Stomach (tissue), 4 donors: ENCODE measurements at regions not wholly inside any gene's neighbourhood (a gene's known extent, or its start where the extent isn't known, plus 50 kb on each side); places are given as distances from the start of the nearest gene placed in this dataset.

Source experiments
- EP300 ChIP-seq: sonication (generic); formaldehyde crosslinking; IDR thresholded peaks from one replicate; pipeline ENCODE4 v1.6.1; 2017; ENCODE audit warnings: antibody characterized with exemption
- POLR2A ChIP-seq, 4 donors: fragments of 450-650 bp; IDR thresholded peaks; one replicate each; pipeline ENCODE4 v1.6.1; 2016; ENCODE audit warnings: antibody characterized with exemption in 4 of 4, control low read depth in 2 of 4, mild to moderate bottlenecking in 1 of 4, moderate library complexity in 1 of 4
- POLR2AphosphoS5 ChIP-seq, 3 donors: sonication (generic); formaldehyde crosslinking; IDR thresholded peaks; one replicate each; pipeline ENCODE4 v1.6.1; 2016; ENCODE audit warnings: antibody characterized with exemption in 3 of 3
- TF ChIP-seq, protein P1 (sequence below), 7 experiments: fragments of 450-650 bp in 4 of 7; fragments of 200-600 bp in 3 of 7; sonication (generic) in 3 of 7; IDR thresholded peaks; one replicate each; pipeline ENCODE4 v1.5.1; 2016 to 2019; ENCODE audit warnings: antibody characterized with exemption in 7 of 7, control low read depth in 2 of 7, mild to moderate bottlenecking in 1 of 7

DNA sequence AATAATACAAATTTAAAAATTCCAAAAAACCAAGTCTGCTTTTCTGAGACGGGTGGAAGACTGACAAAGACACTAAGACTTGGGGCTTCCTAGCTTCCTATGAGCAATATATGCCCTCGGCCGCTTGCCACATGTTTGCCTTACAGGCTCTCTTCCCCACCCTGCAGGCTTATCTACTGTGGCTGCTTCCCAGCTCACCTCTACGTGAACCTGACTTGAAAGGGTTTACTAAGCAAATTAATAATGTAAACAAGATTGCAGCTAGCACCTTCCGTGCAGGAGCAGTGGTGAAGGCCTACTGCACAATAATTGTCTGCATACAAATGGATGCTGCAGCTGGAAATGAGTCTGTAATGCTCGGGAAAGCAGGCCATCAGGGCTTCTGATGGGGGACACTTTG is 152.9 kb upstream of the DAB1 start:
- no peak for TF ChIP-seq POLR2A (IDR thresholded peaks at IDR 0.05)
- TF ChIP-seq, protein P1, sequence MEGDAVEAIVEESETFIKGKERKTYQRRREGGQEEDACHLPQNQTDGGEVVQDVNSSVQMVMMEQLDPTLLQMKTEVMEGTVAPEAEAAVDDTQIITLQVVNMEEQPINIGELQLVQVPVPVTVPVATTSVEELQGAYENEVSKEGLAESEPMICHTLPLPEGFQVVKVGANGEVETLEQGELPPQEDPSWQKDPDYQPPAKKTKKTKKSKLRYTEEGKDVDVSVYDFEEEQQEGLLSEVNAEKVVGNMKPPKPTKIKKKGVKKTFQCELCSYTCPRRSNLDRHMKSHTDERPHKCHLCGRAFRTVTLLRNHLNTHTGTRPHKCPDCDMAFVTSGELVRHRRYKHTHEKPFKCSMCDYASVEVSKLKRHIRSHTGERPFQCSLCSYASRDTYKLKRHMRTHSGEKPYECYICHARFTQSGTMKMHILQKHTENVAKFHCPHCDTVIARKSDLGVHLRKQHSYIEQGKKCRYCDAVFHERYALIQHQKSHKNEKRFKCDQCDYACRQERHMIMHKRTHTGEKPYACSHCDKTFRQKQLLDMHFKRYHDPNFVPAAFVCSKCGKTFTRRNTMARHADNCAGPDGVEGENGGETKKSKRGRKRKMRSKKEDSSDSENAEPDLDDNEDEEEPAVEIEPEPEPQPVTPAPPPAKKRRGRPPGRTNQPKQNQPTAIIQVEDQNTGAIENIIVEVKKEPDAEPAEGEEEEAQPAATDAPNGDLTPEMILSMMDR (IDR thresholded peaks at IDR 0.05) = no peak
- peak in 2 of 3 donors; percentile 73 to 87 for TF ChIP-seq POLR2AphosphoS5 (IDR thresholded peaks at IDR 0.05)
- no peak for TF ChIP-seq EP300
